ENCODE measurements at regions not wholly inside any gene's neighbourhood (a gene's known extent, or its start where the extent isn't known, plus 50 kb on each side); places are given as distances from the start of the nearest gene placed in this dataset.

DNA sequence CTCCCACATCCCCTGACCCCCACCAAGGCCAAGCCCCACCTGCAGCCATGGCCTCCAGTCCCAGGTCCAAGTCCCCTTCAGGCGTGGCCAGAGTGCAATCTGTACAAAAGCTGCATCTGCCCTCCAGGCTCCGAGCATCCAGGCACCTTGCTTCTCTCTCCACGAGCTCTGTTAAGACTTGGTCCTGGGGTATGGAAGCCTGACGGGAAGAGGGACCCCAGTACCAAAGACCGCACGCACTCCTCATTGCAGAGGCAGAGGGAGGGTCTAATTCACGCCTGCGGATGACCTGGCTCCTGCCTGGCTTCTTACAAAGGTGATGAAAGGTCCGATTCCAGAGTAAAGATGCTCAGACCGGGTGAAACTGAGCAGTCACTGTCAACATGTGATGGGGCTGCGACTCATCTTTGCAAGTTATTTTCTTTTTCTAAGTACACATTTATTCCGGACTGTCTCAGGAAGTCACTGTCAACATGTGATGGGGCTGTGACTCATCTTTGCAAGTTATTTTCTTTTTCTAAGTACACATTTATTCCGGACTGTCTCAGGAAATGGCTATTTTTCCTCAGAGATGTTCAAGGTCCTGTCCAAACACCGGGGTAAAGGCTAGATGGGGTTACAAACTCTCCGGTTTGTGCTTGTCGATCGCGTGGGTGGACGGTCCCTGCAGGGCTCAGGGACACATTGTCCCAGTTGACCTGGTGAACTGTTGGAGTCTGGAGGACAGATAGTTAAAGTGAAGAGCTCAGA, 252.0 kb upstream of the IRX4 start:
- Histone ChIP-seq H3K27ac (no peak overlapping the region), H3K27me3 (replicated peaks; ENCODE audit: insufficient read depth) (no peaks in the 10 kb centered on the region), H3K36me3 (no peaks in the 10 kb centered on the region), H3K4me3 (no peak overlapping the region), H3K9me3 (no peaks in the 10 kb centered on the region), H3K4me1 (replicated peaks) (no peaks in the 10 kb centered on the region)
- DNase-seq (ENCODE audit: low spot score): no peak
- 66% methylated on average over 19 of the region's 19 CpGs for WGBS
- no peak for TF ChIP-seq POLR2AphosphoS5 (IDR thresholded peaks at IDR 0.05)
- TF ChIP-seq, protein P1, sequence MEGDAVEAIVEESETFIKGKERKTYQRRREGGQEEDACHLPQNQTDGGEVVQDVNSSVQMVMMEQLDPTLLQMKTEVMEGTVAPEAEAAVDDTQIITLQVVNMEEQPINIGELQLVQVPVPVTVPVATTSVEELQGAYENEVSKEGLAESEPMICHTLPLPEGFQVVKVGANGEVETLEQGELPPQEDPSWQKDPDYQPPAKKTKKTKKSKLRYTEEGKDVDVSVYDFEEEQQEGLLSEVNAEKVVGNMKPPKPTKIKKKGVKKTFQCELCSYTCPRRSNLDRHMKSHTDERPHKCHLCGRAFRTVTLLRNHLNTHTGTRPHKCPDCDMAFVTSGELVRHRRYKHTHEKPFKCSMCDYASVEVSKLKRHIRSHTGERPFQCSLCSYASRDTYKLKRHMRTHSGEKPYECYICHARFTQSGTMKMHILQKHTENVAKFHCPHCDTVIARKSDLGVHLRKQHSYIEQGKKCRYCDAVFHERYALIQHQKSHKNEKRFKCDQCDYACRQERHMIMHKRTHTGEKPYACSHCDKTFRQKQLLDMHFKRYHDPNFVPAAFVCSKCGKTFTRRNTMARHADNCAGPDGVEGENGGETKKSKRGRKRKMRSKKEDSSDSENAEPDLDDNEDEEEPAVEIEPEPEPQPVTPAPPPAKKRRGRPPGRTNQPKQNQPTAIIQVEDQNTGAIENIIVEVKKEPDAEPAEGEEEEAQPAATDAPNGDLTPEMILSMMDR (IDR thresholded peaks at IDR 0.05): no peak
- no peak for TF ChIP-seq POLR2A (IDR thresholded peaks at IDR 0.05)
- intact Hi-C loops (cut with DNase I): no loop called here

DNA sequence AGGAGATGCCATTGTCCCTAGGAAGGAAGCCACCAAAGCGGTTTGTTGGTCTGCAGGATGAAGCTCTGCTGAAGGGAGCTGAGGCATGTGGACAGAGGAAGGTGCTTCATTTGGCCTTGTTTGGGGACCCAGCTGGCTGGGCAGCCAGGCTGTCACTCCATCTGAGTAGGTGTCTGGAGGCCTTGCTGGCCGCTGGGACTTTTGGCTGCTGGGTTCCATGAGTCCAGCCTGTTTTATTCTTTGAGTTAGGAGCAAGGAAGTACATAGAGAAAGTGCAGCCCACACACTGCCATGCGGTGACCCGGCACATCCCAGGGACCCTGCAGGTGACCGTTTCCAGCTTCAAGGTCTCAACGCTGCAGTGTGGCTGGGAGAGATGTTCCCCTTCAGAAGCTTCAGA, 251.2 kb upstream of the IRX4 start:
- Histone ChIP-seq H3K27me3 (replicated peaks; ENCODE audit: insufficient read depth) (no peaks in the 10 kb centered on the region), H3K27ac (no peak overlapping the region), H3K9me3 (no peaks in the 10 kb centered on the region), H3K4me1 (replicated peaks) (no peaks in the 10 kb centered on the region), H3K4me3 (no peak overlapping the region), H3K36me3 (no peaks in the 10 kb centered on the region)
- DNase-seq (ENCODE audit: low spot score): no peak
- 98% methylated on average over 6 of the region's 6 CpGs for WGBS
- intact Hi-C loops (cut with DNase I): no loop called here
- TF ChIP-seq POLR2A (IDR thresholded peaks at IDR 0.05): no peak
- TF ChIP-seq POLR2AphosphoS5 (IDR thresholded peaks at IDR 0.05): no peak
- TF ChIP-seq, protein P1 (IDR thresholded peaks at IDR 0.05): no peak

DNA sequence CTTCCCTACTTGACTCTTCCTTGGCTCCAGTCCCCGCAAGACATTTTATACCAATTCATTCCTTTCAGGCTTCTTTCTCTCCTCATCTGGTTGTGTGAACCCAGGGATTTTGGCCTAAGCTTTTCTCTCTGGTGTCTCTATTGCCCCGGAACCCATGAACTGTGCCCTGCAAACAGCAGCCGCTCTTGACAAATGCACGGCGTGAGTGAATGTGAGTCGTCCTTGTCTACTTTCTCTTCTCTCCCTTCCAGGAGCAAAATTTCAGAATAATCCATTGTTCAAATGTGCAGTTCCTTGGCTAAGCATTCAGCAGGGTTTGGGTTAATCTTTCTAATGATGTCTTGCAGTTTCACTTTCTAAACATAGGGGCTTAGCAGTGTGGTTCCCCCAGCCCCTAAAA, 250.4 kb upstream of the IRX4 start:
- no peak for TF ChIP-seq POLR2A (IDR thresholded peaks at IDR 0.05)
- no peak for TF ChIP-seq POLR2AphosphoS5 (IDR thresholded peaks at IDR 0.05)
- TF ChIP-seq, protein P1 (IDR thresholded peaks at IDR 0.05): no peak
- intact Hi-C loops (cut with DNase I): no loop called here
- no peaks in the 10 kb centered on the region for H3K36me3 ChIP-seq
- no peak overlapping the region for H3K27ac ChIP-seq
- no peak for DNase-seq (ENCODE audit: low spot score)
- H3K9me3 ChIP-seq: no peaks in the 10 kb centered on the region
- WGBS: 74% methylated on average over 6 of the region's 6 CpGs
- no peak overlapping the region for H3K4me3 ChIP-seq
- H3K4me1 ChIP-seq (replicated peaks): no peaks in the 10 kb centered on the region
- no peaks in the 10 kb centered on the region for H3K27me3 ChIP-seq (replicated peaks; ENCODE audit: insufficient read depth)

DNA sequence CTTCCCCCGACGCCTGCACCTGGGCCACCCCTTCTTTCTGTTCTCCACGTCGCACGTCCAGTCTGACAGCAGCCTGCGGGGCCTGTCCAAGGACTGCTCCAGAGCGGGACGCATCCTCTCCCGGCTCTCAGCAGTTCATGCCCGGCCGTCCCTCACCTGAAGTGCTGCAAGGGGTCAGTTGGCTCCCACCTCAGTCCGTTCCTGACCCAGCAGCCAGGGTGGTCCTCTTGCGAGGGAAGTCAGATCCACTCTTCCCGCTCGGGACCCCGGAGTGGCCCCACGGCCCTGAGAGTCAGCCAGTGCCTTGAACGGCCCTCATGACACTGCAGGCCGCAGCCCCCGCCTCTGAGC, 249.7 kb upstream of the IRX4 start:
- TF ChIP-seq, protein P1 (IDR thresholded peaks at IDR 0.05): no peak
- no peak for TF ChIP-seq POLR2A (IDR thresholded peaks at IDR 0.05)
- no peak for TF ChIP-seq POLR2AphosphoS5 (IDR thresholded peaks at IDR 0.05)
- intact Hi-C loops (cut with DNase I): no loop called here
- H3K4me3 ChIP-seq: no peak overlapping the region
- H3K36me3 ChIP-seq: no peaks in the 10 kb centered on the region
- DNase-seq (ENCODE audit: low spot score): no peak
- no peaks in the 10 kb centered on the region for H3K27me3 ChIP-seq (replicated peaks; ENCODE audit: insufficient read depth)
- no peaks in the 10 kb centered on the region for H3K4me1 ChIP-seq (replicated peaks)
- 89% methylated on average over 20 of the region's 20 CpGs for WGBS
- H3K9me3 ChIP-seq: no peaks in the 10 kb centered on the region
- H3K27ac ChIP-seq: no peak overlapping the region

DNA sequence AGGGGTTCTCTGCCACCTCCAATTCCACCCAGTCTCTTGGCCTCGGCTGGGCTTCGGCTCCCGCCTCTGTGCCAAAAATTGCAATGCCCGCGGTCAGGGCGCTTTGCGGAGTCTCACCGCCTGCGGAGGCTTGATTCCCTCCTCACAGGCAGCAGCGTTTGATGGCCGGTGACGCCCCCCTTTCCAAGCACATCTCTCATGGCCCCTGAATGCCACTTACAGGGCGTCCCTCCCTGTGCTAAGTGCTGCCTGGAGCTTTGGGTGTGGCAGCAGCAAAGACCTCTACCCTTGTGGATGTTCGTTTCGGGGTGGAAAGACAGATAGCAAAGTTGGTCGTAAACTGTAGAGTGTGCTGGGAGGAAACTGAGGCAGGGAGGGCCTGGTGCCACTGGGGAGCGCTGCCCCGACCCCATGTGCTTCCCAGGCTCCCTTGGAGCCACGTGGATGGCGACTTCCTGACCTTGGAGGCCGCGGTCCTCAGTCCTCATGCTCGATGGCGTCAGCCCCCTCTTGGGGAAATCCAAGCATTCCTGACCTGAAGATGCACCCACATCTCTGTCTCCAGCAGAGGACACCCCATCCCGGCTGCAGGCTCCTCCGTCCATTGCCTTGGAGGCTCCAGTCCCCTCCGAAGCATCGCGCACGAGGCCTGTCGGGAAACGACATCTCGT, 249.2 kb upstream of the IRX4 start:
- WGBS: 91% methylated on average over 33 of the region's 33 CpGs
- no peaks in the 10 kb centered on the region for H3K27me3 ChIP-seq (replicated peaks; ENCODE audit: insufficient read depth)

More for the DNA sequence above, 249.2 kb upstream of the IRX4 start:
- no peak overlapping the region for H3K27ac ChIP-seq
- H3K4me3 ChIP-seq: no peak overlapping the region
- H3K9me3 ChIP-seq: no peaks in the 10 kb centered on the region
- DNase-seq (ENCODE audit: low spot score): no peak
- TF ChIP-seq POLR2AphosphoS5 (IDR thresholded peaks at IDR 0.05) (no peak), POLR2A (IDR thresholded peaks at IDR 0.05) (no peak)
- TF ChIP-seq, protein P1 (IDR thresholded peaks at IDR 0.05): no peak
- no peaks in the 10 kb centered on the region for H3K4me1 ChIP-seq (replicated peaks)
- no peaks in the 10 kb centered on the region for H3K36me3 ChIP-seq
- intact Hi-C loops (cut with DNase I): no loop called here
